Lower lobe of right lung (tissue), 2 donors: ENCODE measurements at regions not wholly inside any gene's neighbourhood (a gene's known extent, or its start where the extent isn't known, plus 50 kb on each side); places are given as distances from the start of the nearest gene placed in this dataset.
"Not testable (repeated sequence)": the region's sequence is repeated elsewhere in the genome, so short reads cannot be mapped to it uniquely, and the experiment has no call there.

Experiments
- ATAC-seq, 2 donors: fragments of 200-7000 bp; cut with Tn5 transposase; one replicate each; pipeline ENCODE4 v1.9.1; 2020 to 2022; ENCODE audit warnings: mild to moderate bottlenecking in 2 of 2, moderate library complexity in 2 of 2
- DNase-seq: peaks from one replicate; pipeline ENCODE4 v3.0.0-alpha.2; 2020
- H3K27ac ChIP-seq: fragments of 200-600 bp; one replicate; pipeline ENCODE4 v1.8.0; 2022
- H3K27me3 ChIP-seq: fragments of 200-600 bp; one replicate; pipeline ENCODE4 v1.8.0; 2022; ENCODE audit warnings: low read depth
- H3K36me3 ChIP-seq: fragments of 200-600 bp; one replicate; pipeline ENCODE4 v1.8.0; 2022; ENCODE audit warnings: mild to moderate bottlenecking
- H3K4me1 ChIP-seq: fragments of 200-600 bp; one replicate; pipeline ENCODE4 v1.8.0; 2022
- H3K4me3 ChIP-seq: fragments of 200-600 bp; one replicate; pipeline ENCODE4 v1.8.0; 2022; ENCODE audit warnings: mild to moderate bottlenecking
- H3K9me3 ChIP-seq: fragments of 200-600 bp; one replicate; pipeline ENCODE4 v1.8.0; 2022
- intact Hi-C: fragments of 100-400 bp; cut with DNase I; formaldehyde crosslinking; loops from one replicate; pipeline ENCODE4 v1.11.0; 2022
- TF ChIP-seq, protein P1 (sequence below): fragments of 200-600 bp; IDR thresholded peaks from one replicate; pipeline ENCODE4 v1.8.0; 2022; ENCODE audit warnings: antibody characterized with exemption, mild to moderate bottlenecking
- donor health status: DM: no; HTN: yes; CAD: no; lungs with severe emphysema.

GRCh38 chr4:178215763-178216162 lies 773.5 kb upstream of the AGA start:
- intact Hi-C loops: no loop called here
- no peak overlapping the region for H3K4me3 ChIP-seq
- no peak for DNase-seq

DNA sequence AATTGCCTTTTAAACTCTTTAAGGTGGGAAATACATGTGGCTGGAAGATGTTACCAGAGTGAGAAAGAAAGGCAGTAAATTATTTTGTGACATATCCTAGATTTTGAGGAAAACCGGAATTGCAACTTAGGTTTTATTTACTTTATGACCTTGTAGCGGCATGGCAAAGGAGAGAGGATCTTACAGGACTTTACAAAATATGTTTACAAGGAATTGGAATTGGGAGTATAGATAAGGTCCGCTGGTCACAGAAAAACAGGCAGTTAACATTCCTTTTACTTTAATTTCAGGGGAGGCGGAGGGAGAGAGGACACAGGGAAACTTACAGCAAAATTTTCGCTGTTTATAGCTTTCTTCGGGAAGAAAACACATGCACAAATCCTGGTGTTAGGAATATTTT lies 784.2 kb upstream of the AGA start:
- H3K4me1 ChIP-seq, H3K27me3 ChIP-seq, H3K36me3 ChIP-seq, H3K9me3 ChIP-seq, intact Hi-C loops, ATAC-seq, DNase-seq, H3K4me3 ChIP-seq, H3K27ac ChIP-seq: not testable (repeated sequence)

More at GRCh38 chr4:178215763-178216162, 773.5 kb upstream of the AGA start:
- no peak for ATAC-seq
- Histone ChIP-seq H3K27ac (no peak overlapping the region), H3K4me1 (no peaks in the 10 kb centered on the region), H3K36me3 (no peaks in the 10 kb centered on the region), H3K27me3 (no peaks in the 10 kb centered on the region), H3K9me3 (no peaks in the 10 kb centered on the region)
- TF ChIP-seq, protein P1, sequence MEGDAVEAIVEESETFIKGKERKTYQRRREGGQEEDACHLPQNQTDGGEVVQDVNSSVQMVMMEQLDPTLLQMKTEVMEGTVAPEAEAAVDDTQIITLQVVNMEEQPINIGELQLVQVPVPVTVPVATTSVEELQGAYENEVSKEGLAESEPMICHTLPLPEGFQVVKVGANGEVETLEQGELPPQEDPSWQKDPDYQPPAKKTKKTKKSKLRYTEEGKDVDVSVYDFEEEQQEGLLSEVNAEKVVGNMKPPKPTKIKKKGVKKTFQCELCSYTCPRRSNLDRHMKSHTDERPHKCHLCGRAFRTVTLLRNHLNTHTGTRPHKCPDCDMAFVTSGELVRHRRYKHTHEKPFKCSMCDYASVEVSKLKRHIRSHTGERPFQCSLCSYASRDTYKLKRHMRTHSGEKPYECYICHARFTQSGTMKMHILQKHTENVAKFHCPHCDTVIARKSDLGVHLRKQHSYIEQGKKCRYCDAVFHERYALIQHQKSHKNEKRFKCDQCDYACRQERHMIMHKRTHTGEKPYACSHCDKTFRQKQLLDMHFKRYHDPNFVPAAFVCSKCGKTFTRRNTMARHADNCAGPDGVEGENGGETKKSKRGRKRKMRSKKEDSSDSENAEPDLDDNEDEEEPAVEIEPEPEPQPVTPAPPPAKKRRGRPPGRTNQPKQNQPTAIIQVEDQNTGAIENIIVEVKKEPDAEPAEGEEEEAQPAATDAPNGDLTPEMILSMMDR: no peak

GRCh38 chr4:178233906-178234305 lies 791.7 kb upstream of the AGA start:
- TF ChIP-seq, protein P1: no peak
- Histone ChIP-seq H3K27me3 (no peaks in the 10 kb centered on the region), H3K4me1 (no peaks in the 10 kb centered on the region), H3K36me3 (no peaks in the 10 kb centered on the region), H3K9me3 (no peaks in the 10 kb centered on the region), H3K27ac (no peak overlapping the region), H3K4me3 (no peak overlapping the region)
- ATAC-seq (no peak), DNase-seq (no peak)
- intact Hi-C loops: no loop called here

DNA sequence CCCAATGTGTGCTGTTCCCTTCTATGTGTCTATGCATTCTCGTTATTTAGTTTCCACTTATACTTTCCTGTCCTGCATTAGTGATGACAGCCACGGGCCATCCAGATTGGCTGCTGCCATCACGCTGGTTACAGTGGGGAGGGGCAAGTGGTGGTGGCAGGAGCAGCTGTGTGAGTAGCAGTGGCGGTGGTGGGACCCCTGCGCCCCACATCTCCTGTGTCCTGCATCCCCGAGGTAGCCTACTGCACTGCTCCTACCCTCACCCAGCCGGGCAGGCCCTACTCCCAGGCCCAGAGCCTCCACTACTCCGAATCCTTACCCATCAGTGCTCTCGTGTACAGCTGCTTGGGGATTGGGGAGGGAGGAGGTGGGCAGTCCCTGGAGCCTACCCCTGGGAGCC lies 798.7 kb upstream of the AGA start:
- Histone ChIP-seq H3K4me1 (no peaks in the 10 kb centered on the region), H3K27ac (no peak overlapping the region), H3K4me3 (no peak overlapping the region), H3K36me3 (no peaks in the 10 kb centered on the region), H3K27me3 (no peaks in the 10 kb centered on the region), H3K9me3 (no peaks in the 10 kb centered on the region)
- intact Hi-C loops: no loop called here
- ATAC-seq (peak; percentile 9 to 23), DNase-seq (no peak)
- TF ChIP-seq, protein P1: no peak

GRCh38 chr4:178241601-178242118 lies 799.4 kb upstream of the AGA start:
- ATAC-seq (peak; percentile 12 to 51), DNase-seq (no peak)
- Histone ChIP-seq H3K27ac (no peak overlapping the region), H3K9me3 (no peaks in the 10 kb centered on the region), H3K4me1 (no peaks in the 10 kb centered on the region), H3K4me3 (no peak overlapping the region), H3K36me3 (no peaks in the 10 kb centered on the region), H3K27me3 (no peaks in the 10 kb centered on the region)
- intact Hi-C loops: no loop called here
- TF ChIP-seq, protein P1: no peak

GRCh38 chr4:178242655-178243054 lies 800.4 kb upstream of the AGA start:
- Histone ChIP-seq H3K4me3 (no peak overlapping the region), H3K4me1 (no peaks in the 10 kb centered on the region), H3K27ac (no peak overlapping the region), H3K36me3 (no peaks in the 10 kb centered on the region), H3K9me3 (no peaks in the 10 kb centered on the region), H3K27me3 (no peaks in the 10 kb centered on the region)
- DNase-seq: no peak
- TF ChIP-seq, protein P1: no peak
- intact Hi-C loops: no loop called here
- peak; percentile 24 to 54 for ATAC-seq
